Body of pancreas (tissue), 4 donors: ENCODE measurements at regions not wholly inside any gene's neighbourhood (a gene's known extent, or its start where the extent isn't known, plus 50 kb on each side); places are given as distances from the start of the nearest gene placed in this dataset.

Experiments
- CTCF ChIP-seq, 7 experiments: fragments of 450-650 bp in 4 of 7; fragments of 200-600 bp in 3 of 7; sonication (generic) in 3 of 7; IDR thresholded peaks; one replicate each; pipeline ENCODE4 v1.5.1; 2016 to 2019; ENCODE audit warnings: antibody characterized with exemption in 7 of 7
- POLR2A ChIP-seq, 3 donors: fragments of 450-650 bp; IDR thresholded peaks; one replicate each; pipeline ENCODE4 v1.6.1; 2016; ENCODE audit warnings: antibody characterized with exemption in 3 of 3, mild to moderate bottlenecking in 2 of 3

DNA sequence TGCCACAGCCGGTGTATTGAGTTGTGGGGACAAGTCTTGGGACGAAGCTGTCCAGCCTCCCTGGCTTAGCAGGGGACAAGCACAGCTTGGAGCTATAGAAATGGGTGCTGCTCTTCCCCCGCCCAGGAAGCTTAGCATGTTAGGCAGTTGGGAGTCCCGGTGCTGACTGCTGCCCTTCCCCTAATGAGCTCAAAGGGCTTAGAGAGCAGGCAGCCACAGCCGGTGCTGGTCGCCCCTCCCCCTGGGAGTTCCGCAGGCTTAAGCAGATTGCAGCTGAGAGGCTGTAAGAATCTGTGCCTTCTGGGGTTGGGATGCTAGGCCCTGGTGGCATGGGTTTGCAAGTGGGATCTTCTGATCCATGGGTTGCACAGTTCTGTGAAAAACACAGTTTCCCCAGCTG is 237.3 kb downstream of the DCDC2C start:
- TF ChIP-seq CTCF (IDR thresholded peaks at IDR 0.05): no peak
- no peak for TF ChIP-seq POLR2A (IDR thresholded peaks at IDR 0.05)
